NT2/D1 (cell line): ENCODE measurements at regions not wholly inside any gene's neighbourhood (a gene's known extent, or its start where the extent isn't known, plus 50 kb on each side); places are given as distances from the start of the nearest gene placed in this dataset.

Experiments
- DNase-seq: peaks from one replicate; pipeline ENCODE4 v3.0.0-alpha.2; 2011; ENCODE audit warnings: low read depth, low spot score
- H3K27me3 ChIP-seq: 2 replicates; pipeline ENCODE4 v1.6.0; 2011; ENCODE audit warnings: mild to moderate bottlenecking; ENCODE audit not compliant: insufficient read length, insufficient read depth
- H3K36me3 ChIP-seq: 2 replicates; pipeline ENCODE4 v1.6.1; 2011; ENCODE audit warnings: mild to moderate bottlenecking, low read length, mixed read lengths; ENCODE audit not compliant: insufficient read depth, insufficient read length
- H3K4me1 ChIP-seq: 2 replicates; pipeline ENCODE4 v1.5.1; 2011; ENCODE audit not compliant: insufficient read depth, insufficient read length
- H3K4me3 ChIP-seq: 2 replicates; pipeline ENCODE4 v1.5.1; 2011; ENCODE audit warnings: low read depth; ENCODE audit not compliant: insufficient read length
- H3K9ac ChIP-seq: 2 replicates; pipeline ENCODE4 v1.6.0; 2011; ENCODE audit warnings: low read depth; ENCODE audit not compliant: insufficient read length
- H3K9me3 ChIP-seq: 2 replicates; pipeline ENCODE4 v1.5.1; 2011; ENCODE audit warnings: mild to moderate bottlenecking, low read length; ENCODE audit not compliant: insufficient read depth
- SUZ12 ChIP-seq: IDR thresholded peaks from 2 replicates; pipeline ENCODE4 v1.6.1; 2011; ENCODE audit not compliant: insufficient read length, insufficient read depth; ENCODE audit errors: extremely low read depth
- YY1 ChIP-seq: IDR thresholded peaks from 2 replicates; pipeline ENCODE4 v1.6.1; 2011; ENCODE audit not compliant: insufficient read length, insufficient read depth
- ZNF274 ChIP-seq: IDR thresholded peaks from 2 replicates; pipeline ENCODE4 v1.6.1; 2011; ENCODE audit warnings: mild to moderate bottlenecking, low read depth, low read length

GRCh38 chr18:45326505-45326904 is 288.8 kb upstream of the SLC14A2 start:
- no peak overlapping the region for H3K4me3 ChIP-seq
- no peaks in the 10 kb centered on the region for H3K9me3 ChIP-seq
- no peak for DNase-seq
- no peaks in the 10 kb centered on the region for H3K4me1 ChIP-seq
- no peak for TF ChIP-seq YY1
- no peak for TF ChIP-seq ZNF274
- no peak for TF ChIP-seq SUZ12
- no peaks in the 10 kb centered on the region for H3K36me3 ChIP-seq
- no peak overlapping the region for H3K9ac ChIP-seq
- H3K27me3 ChIP-seq: no peaks in the 10 kb centered on the region

GRCh38 chr18:45328296-45328695 is 287.0 kb upstream of the SLC14A2 start:
- Histone ChIP-seq H3K27me3 (no peaks in the 10 kb centered on the region), H3K9me3 (no peaks in the 10 kb centered on the region)
- TF ChIP-seq ZNF274 (no peak), SUZ12 (no peak), YY1 (no peak)

GRCh38 chr18:45328811-45329210 is 286.5 kb upstream of the SLC14A2 start:
- H3K9ac ChIP-seq: no peak overlapping the region
- no peak for TF ChIP-seq ZNF274
- no peak for TF ChIP-seq YY1
- no peak for TF ChIP-seq SUZ12
- no peak overlapping the region for H3K4me3 ChIP-seq
- no peak for DNase-seq
- no peaks in the 10 kb centered on the region for H3K27me3 ChIP-seq
- H3K4me1 ChIP-seq: no peaks in the 10 kb centered on the region
- no peaks in the 10 kb centered on the region for H3K36me3 ChIP-seq
- H3K9me3 ChIP-seq: no peaks in the 10 kb centered on the region

More at GRCh38 chr18:45328296-45328695, 287.0 kb upstream of the SLC14A2 start:
- DNase-seq: no peak
- Histone ChIP-seq H3K4me1 (no peaks in the 10 kb centered on the region), H3K4me3 (no peak overlapping the region), H3K9ac (no peak overlapping the region), H3K36me3 (no peaks in the 10 kb centered on the region)

GRCh38 chr18:45329316-45329715 is 286.0 kb upstream of the SLC14A2 start:
- TF ChIP-seq YY1 (no peak), ZNF274 (no peak), SUZ12 (no peak)
- DNase-seq: no peak
- no peaks in the 10 kb centered on the region for H3K27me3 ChIP-seq
- no peaks in the 10 kb centered on the region for H3K36me3 ChIP-seq
- H3K9me3 ChIP-seq: no peaks in the 10 kb centered on the region
- H3K4me1 ChIP-seq: no peaks in the 10 kb centered on the region
- H3K9ac ChIP-seq: no peak overlapping the region
- H3K4me3 ChIP-seq: no peak overlapping the region

- H3K9ac ChIP-seq: no peak overlapping the region
- H3K4me3 ChIP-seq: no peak overlapping the region
- DNase-seq: no peak
- no peaks in the 10 kb centered on the region for H3K36me3 ChIP-seq
- no peak for TF ChIP-seq SUZ12
- no peak for TF ChIP-seq YY1
- TF ChIP-seq ZNF274: no peak
- no peaks in the 10 kb centered on the region for H3K27me3 ChIP-seq
- H3K4me1 ChIP-seq: no peaks in the 10 kb centered on the region
- H3K9me3 ChIP-seq: no peaks in the 10 kb centered on the region
Observed at GRCh38 chr18:45330170-45330594, 285.1 kb upstream of the SLC14A2 start.

- DNase-seq: no peak
- Histone ChIP-seq H3K36me3 (no peaks in the 10 kb centered on the region), H3K4me1 (no peaks in the 10 kb centered on the region), H3K9ac (no peak overlapping the region), H3K9me3 (no peaks in the 10 kb centered on the region), H3K27me3 (no peaks in the 10 kb centered on the region), H3K4me3 (no peak overlapping the region)
- TF ChIP-seq YY1: no peak
- no peak for TF ChIP-seq ZNF274
- TF ChIP-seq SUZ12: no peak
Observed at GRCh38 chr18:45332871-45333270, 282.4 kb upstream of the SLC14A2 start.

- no peak overlapping the region for H3K4me3 ChIP-seq
- H3K4me1 ChIP-seq: no peaks in the 10 kb centered on the region
- TF ChIP-seq YY1 (no peak), SUZ12 (no peak), ZNF274 (no peak)
- H3K9ac ChIP-seq: no peak overlapping the region
- no peaks in the 10 kb centered on the region for H3K27me3 ChIP-seq
- no peak for DNase-seq
- H3K9me3 ChIP-seq: no peaks in the 10 kb centered on the region
- no peaks in the 10 kb centered on the region for H3K36me3 ChIP-seq
Observed at GRCh38 chr18:45334191-45334590, 281.1 kb upstream of the SLC14A2 start.

- Histone ChIP-seq H3K9ac (no peak overlapping the region), H3K4me3 (no peak overlapping the region), H3K36me3 (no peaks in the 10 kb centered on the region), H3K9me3 (no peaks in the 10 kb centered on the region), H3K27me3 (no peaks in the 10 kb centered on the region), H3K4me1 (no peaks in the 10 kb centered on the region)
- TF ChIP-seq ZNF274: no peak
- TF ChIP-seq YY1: no peak
- no peak for TF ChIP-seq SUZ12
- no peak for DNase-seq
Observed at GRCh38 chr18:45335282-45336043, 279.8 kb upstream of the SLC14A2 start.
